GM18870 (cell line): ENCODE measurements at regions not wholly inside any gene's neighbourhood (a gene's known extent, or its start where the extent isn't known, plus 50 kb on each side); places are given as distances from the start of the nearest gene placed in this dataset.

Experiments
- ATAC-seq: cut with Tn5 transposase; IDR thresholded peaks from one replicate; pipeline ENCODE4 v1.9.1; 2021; ENCODE audit warnings: moderate library complexity; ENCODE audit not compliant: unreplicated experiment

- ATAC-seq = no peak
These were observed 169.4 kb downstream of the DAD1 start for GRCh38 chr14:22419620-22420019.

- no peak for ATAC-seq
These were observed 170.4 kb downstream of the DAD1 start for GRCh38 chr14:22418631-22419030.

- ATAC-seq = no peak
These were observed 171.1 kb downstream of the DAD1 start for GRCh38 chr14:22417914-22418313.

GRCh38 chr14:22416193-22416592 is 172.8 kb downstream of the DAD1 start:
- ATAC-seq = no peak

- no peak for ATAC-seq
These were observed 173.4 kb downstream of the DAD1 start for GRCh38 chr14:22415605-22415959.

GRCh38 chr14:22414876-22415604 is 174.0 kb downstream of the DAD1 start:
- no peak for ATAC-seq

GRCh38 chr14:22412926-22413411 is 176.1 kb downstream of the DAD1 start:
- no peak for ATAC-seq

- ATAC-seq = no peak
These were observed 177.5 kb downstream of the DAD1 start for GRCh38 chr14:22411398-22412055.

- no peak for ATAC-seq
These were observed 178.5 kb downstream of the DAD1 start for GRCh38 chr14:22410497-22410896.

- ATAC-seq = no peak
These were observed 180.0 kb downstream of the DAD1 start for GRCh38 chr14:22409006-22409405.

- no peak for ATAC-seq
These were observed 180.5 kb downstream of the DAD1 start for GRCh38 chr14:22408547-22408946.

GRCh38 chr14:22407033-22407432 is 182.0 kb downstream of the DAD1 start:
- no peak for ATAC-seq

GRCh38 chr14:22405201-22405600 is 183.8 kb downstream of the DAD1 start:
- no peak for ATAC-seq

- ATAC-seq = no peak
These were observed 185.7 kb downstream of the DAD1 start for GRCh38 chr14:22403296-22403695.

GRCh38 chr14:22400655-22401259 is 188.3 kb downstream of the DAD1 start:
- no peak for ATAC-seq

- no peak for ATAC-seq
These were observed 189.2 kb downstream of the DAD1 start for GRCh38 chr14:22399776-22400175.

GRCh38 chr14:22397221-22397737 is 191.7 kb downstream of the DAD1 start:
- ATAC-seq = no peak

GRCh38 chr14:22395803-22396202 is 193.2 kb downstream of the DAD1 start:
- no peak for ATAC-seq

- ATAC-seq = no peak
These were observed 194.4 kb downstream of the DAD1 start for GRCh38 chr14:22394616-22395015.

- no peak for ATAC-seq
These were observed 195.2 kb downstream of the DAD1 start for GRCh38 chr14:22393796-22394195.

- no peak for ATAC-seq
These were observed 197.0 kb downstream of the DAD1 start for GRCh38 chr14:22391908-22392565.
